Naive thymus-derived CD4-positive, alpha-beta T cell (primary cell): ENCODE measurements at regions not wholly inside any gene's neighbourhood (a gene's known extent, or its start where the extent isn't known, plus 50 kb on each side); places are given as distances from the start of the nearest gene placed in this dataset.
"Not testable (repeated sequence)": the region's sequence is repeated elsewhere in the genome, so short reads cannot be mapped to it uniquely, and the experiment has no call there.

Experiments
- ATAC-seq: fragments of 150-1000 bp; cut with Tn5 transposase; 2 replicates; pipeline ENCODE4 v1.10.0; 2021; ENCODE audit warnings: mild to moderate bottlenecking, moderate library complexity
- CTCF ChIA-PET: fragments of 350-600 bp; sonication (Branson Sonifier 250); formaldehyde crosslinking; loops from one replicate; lab custom pipeline; 2021; ENCODE audit warnings: antibody characterized with exemption; lab: Charles Lee
- POLR2A ChIA-PET: fragments of 350-600 bp; sonication (Branson Sonifier 250); formaldehyde crosslinking; loops from one replicate; lab custom pipeline; 2021; ENCODE audit warnings: antibody characterized with exemption, inconsistent platforms; lab: Charles Lee
- DNase-seq, 9 donors: peaks; one replicate each; pipeline versions ENCODE4 v3.0.0 to v3.0.0-alpha.2; 2020 to 2022; ENCODE audit warnings: mixed read lengths in 1 of 9
- H3K27ac ChIP-seq: one replicate; pipeline ENCODE4 v1.7.0; 2013; ENCODE audit warnings: mild to moderate bottlenecking, low read depth, low read length, moderate library complexity
- H3K27me3 ChIP-seq, 2 donors: one replicate each; pipeline ENCODE4 v1.7.0; 2013; ENCODE audit warnings: low read length in 2 of 2, mild to moderate bottlenecking in 2 of 2, moderate library complexity in 2 of 2; ENCODE audit not compliant: control insufficient read depth in 2 of 2, insufficient read depth in 2 of 2
- H3K36me3 ChIP-seq, 3 experiments: 1 replicate in 2 of 3; 2 replicates in 1 of 3; pipeline ENCODE4 v1.7.0; 2013; ENCODE audit warnings: low read length in 3 of 3, mild to moderate bottlenecking in 3 of 3, moderate library complexity in 1 of 3; ENCODE audit not compliant: insufficient read depth in 3 of 3, control insufficient read depth in 2 of 3
- H3K4me1 ChIP-seq, 2 donors: one replicate each; pipeline ENCODE4 v1.7.0; 2013; ENCODE audit warnings: low read length in 2 of 2, mild to moderate bottlenecking in 2 of 2, moderate library complexity in 1 of 2; ENCODE audit not compliant: control insufficient read depth in 2 of 2, insufficient read depth in 2 of 2
- H3K4me3 ChIP-seq: 2 replicates; pipeline ENCODE4 v1.7.0; 2013; ENCODE audit warnings: mild to moderate bottlenecking, low read length
- H3K9me3 ChIP-seq, 3 experiments: 1 replicate in 2 of 3; 2 replicates in 1 of 3; pipeline ENCODE4 v1.7.0; 2013; ENCODE audit warnings: low read length in 3 of 3; ENCODE audit not compliant: control insufficient read depth in 2 of 3
- H3K27ac Mint-ChIP-seq, 9 donors: one replicate each; pipeline ENCODE4 v1.8.0; 2020 to 2022; ENCODE audit warnings: mixed read lengths in 9 of 9, mild to moderate bottlenecking in 8 of 9, moderate library complexity in 5 of 9, inconsistent platforms in 2 of 9
- H3K27me3 Mint-ChIP-seq, 5 donors: one replicate each; pipeline ENCODE4 v1.8.0; 2021 to 2022; ENCODE audit warnings: mixed read lengths in 5 of 5, mild to moderate bottlenecking in 1 of 5
- H3K36me3 Mint-ChIP-seq, 5 donors: one replicate each; pipeline ENCODE4 v1.8.0; 2020 to 2022; ENCODE audit warnings: mixed read lengths in 5 of 5, mild to moderate bottlenecking in 3 of 5, inconsistent platforms in 1 of 5
- H3K4me1 Mint-ChIP-seq, 7 donors: one replicate each; pipeline ENCODE4 v1.8.0; 2020 to 2022; ENCODE audit warnings: mixed read lengths in 7 of 7, mild to moderate bottlenecking in 3 of 7, inconsistent platforms in 1 of 7
- H3K4me3 Mint-ChIP-seq, 10 donors: one replicate each; pipeline ENCODE4 v1.8.0; 2020 to 2022; ENCODE audit warnings: mild to moderate bottlenecking in 10 of 10, mixed read lengths in 10 of 10, moderate library complexity in 6 of 10, inconsistent platforms in 2 of 10
- H3K9me3 Mint-ChIP-seq, 11 donors: one replicate each; pipeline ENCODE4 v1.8.0; 2020 to 2022; ENCODE audit warnings: mixed read lengths in 11 of 11, mild to moderate bottlenecking in 4 of 11, inconsistent platforms in 1 of 11, moderate library complexity in 1 of 11
- intact Hi-C, 2 donors: fragments of 100-400 bp; cut with micrococcal nuclease; formaldehyde crosslinking; loops; one replicate each; pipeline ENCODE4 v1.15.1; 2023

GRCh38 chr3:180424305-180424704 lies 177.7 kb upstream of the TTC14 start:
- POLR2A ChIA-PET, H3K27ac ChIP-seq, intact Hi-C loops, H3K4me3 ChIP-seq, DNase-seq, ATAC-seq, H3K36me3 ChIP-seq, H3K4me3 Mint-ChIP-seq, H3K27me3 ChIP-seq, H3K36me3 Mint-ChIP-seq, H3K4me1 ChIP-seq, H3K27me3 Mint-ChIP-seq, CTCF ChIA-PET, H3K4me1 Mint-ChIP-seq, H3K27ac Mint-ChIP-seq, H3K9me3 ChIP-seq: not testable (repeated sequence)
- peaks cover 4 to 18% (median 9%) of the 10 kb centered on the region in 11 donors for H3K9me3 Mint-ChIP-seq

DNA sequence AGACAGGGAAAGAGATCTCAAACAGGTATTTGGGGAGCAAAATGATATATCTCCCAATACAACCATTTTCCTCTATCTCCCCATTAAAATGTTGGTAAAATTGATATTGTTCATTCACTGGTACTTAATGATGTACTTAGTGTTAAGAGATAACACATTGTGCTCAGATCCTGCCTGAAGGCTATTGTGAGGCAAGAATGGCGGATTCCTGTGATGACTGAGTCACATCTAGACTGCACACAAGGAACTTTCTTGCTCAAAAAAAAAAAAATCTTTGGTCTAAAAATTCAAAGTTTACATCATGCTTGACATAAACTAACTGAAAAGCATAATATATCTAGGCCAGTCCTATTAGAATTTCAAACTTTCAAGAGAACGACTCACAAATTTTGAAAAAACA lies 171.1 kb upstream of the TTC14 start:
- Mint-ChIP-seq H3K27me3 (no peaks in the 10 kb centered on the region), H3K36me3 (no peaks in the 10 kb centered on the region)
- no peak for ATAC-seq

GRCh38 chr3:180433152-180433551 lies 168.8 kb upstream of the TTC14 start:
- Mint-ChIP-seq H3K27ac (no peak overlapping the region), H3K36me3 (no peaks in the 10 kb centered on the region), H3K9me3 (peaks cover 2 to 28% (median 12%) of the 10 kb centered on the region in 11 donors), H3K27me3 (no peaks in the 10 kb centered on the region), H3K4me1 (no peaks in the 10 kb centered on the region), H3K4me3 (no peak overlapping the region)
- H3K9me3 ChIP-seq: no peaks in the 10 kb centered on the region
- no peaks in the 10 kb centered on the region for H3K27me3 ChIP-seq
- H3K27ac ChIP-seq: no peak overlapping the region
- no peak overlapping the region for H3K4me3 ChIP-seq
- no peaks in the 10 kb centered on the region for H3K36me3 ChIP-seq
- ChIA-PET POLR2A (no interaction called here), CTCF (no interaction called here)
- intact Hi-C loops: no loop called here
- DNase-seq (no peak), ATAC-seq (no peak)
- no peaks in the 10 kb centered on the region for H3K4me1 ChIP-seq

More for the DNA sequence above, 171.1 kb upstream of the TTC14 start:
- no peak overlapping the region for H3K27ac ChIP-seq
- intact Hi-C loops: no loop called here
- ChIA-PET CTCF (no interaction called here), POLR2A (no interaction called here)
- Mint-ChIP-seq H3K4me3 (no peak overlapping the region), H3K9me3 (peaks cover 2 to 22% (median 13%) of the 10 kb centered on the region in 11 donors), H3K4me1 (no peaks in the 10 kb centered on the region), H3K27ac (no peak overlapping the region)
- no peaks in the 10 kb centered on the region for H3K36me3 ChIP-seq
- no peak for DNase-seq
- H3K9me3 ChIP-seq: no peaks in the 10 kb centered on the region
- no peak overlapping the region for H3K4me3 ChIP-seq
- no peaks in the 10 kb centered on the region for H3K4me1 ChIP-seq
- H3K27me3 ChIP-seq: no peaks in the 10 kb centered on the region

GRCh38 chr3:180447136-180447535 lies 154.8 kb upstream of the TTC14 start:
- Histone ChIP-seq H3K4me3 (no peak overlapping the region), H3K4me1 (no peaks in the 10 kb centered on the region), H3K27ac (no peak overlapping the region), H3K9me3 (no peaks in the 10 kb centered on the region), H3K36me3 (no peaks in the 10 kb centered on the region), H3K27me3 (no peaks in the 10 kb centered on the region)
- ChIA-PET CTCF (no interaction called here), POLR2A (no interaction called here)
- intact Hi-C loops: no loop called here
- peaks cover 0 to 3% (median 0%) of the 10 kb centered on the region in 5 donors for H3K36me3 Mint-ChIP-seq
- no peaks in the 10 kb centered on the region for H3K27me3 Mint-ChIP-seq
- ATAC-seq (no peak), DNase-seq (no peak)
- no peaks in the 10 kb centered on the region for H3K4me1 Mint-ChIP-seq
- H3K4me3 Mint-ChIP-seq: no peak overlapping the region
- peaks cover 0 to 12% (median 6%) of the 10 kb centered on the region in 11 donors for H3K9me3 Mint-ChIP-seq
- no peak overlapping the region for H3K27ac Mint-ChIP-seq

DNA sequence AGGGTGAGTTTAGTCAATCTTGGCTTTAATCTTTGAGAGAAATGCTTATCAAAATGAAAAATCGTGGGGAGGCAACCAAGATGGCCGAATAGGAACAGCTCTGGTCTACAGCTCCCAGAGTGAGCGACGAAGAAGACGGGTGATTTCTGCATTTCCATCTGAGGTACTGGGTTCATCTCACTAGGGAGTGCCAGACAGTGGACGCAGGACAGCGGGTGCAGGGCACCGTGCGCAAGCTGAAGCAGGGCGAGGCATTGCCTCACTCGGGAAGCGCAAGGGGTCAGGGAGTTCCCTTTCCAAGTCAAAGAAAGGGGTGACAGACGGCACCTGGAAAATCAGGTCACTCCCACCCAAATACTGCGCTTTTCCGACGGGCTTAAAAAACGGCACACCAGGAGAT lies 153.6 kb upstream of the TTC14 start:
- POLR2A ChIA-PET, H3K36me3 Mint-ChIP-seq, H3K27me3 ChIP-seq, ATAC-seq, H3K4me1 Mint-ChIP-seq, H3K4me3 ChIP-seq, H3K4me3 Mint-ChIP-seq, DNase-seq, H3K27ac ChIP-seq, intact Hi-C loops, H3K27ac Mint-ChIP-seq, H3K9me3 ChIP-seq, H3K27me3 Mint-ChIP-seq, CTCF ChIA-PET, H3K36me3 ChIP-seq, H3K4me1 ChIP-seq: not testable (repeated sequence)
- peaks cover 0 to 15% (median 6%) of the 10 kb centered on the region in 11 donors for H3K9me3 Mint-ChIP-seq

GRCh38 chr3:180457225-180457624 lies 144.7 kb upstream of the TTC14 start:
- H3K27ac Mint-ChIP-seq: no peak overlapping the region
- Histone ChIP-seq H3K27ac (no peak overlapping the region), H3K4me1 (no peaks in the 10 kb centered on the region), H3K4me3 (no peak overlapping the region), H3K36me3 (no peaks in the 10 kb centered on the region), H3K27me3 (no peaks in the 10 kb centered on the region), H3K9me3 (no peaks in the 10 kb centered on the region)
- no peaks in the 10 kb centered on the region for H3K36me3 Mint-ChIP-seq
- H3K27me3 Mint-ChIP-seq: no peaks in the 10 kb centered on the region
- POLR2A ChIA-PET: interaction anchor here (0.6 kb wide), 1 partner anchor 99 kb away, joined by 3 read pairs; no protein-coding TSS in a partner anchor
- ATAC-seq (no peak), DNase-seq (no peak)
- CTCF ChIA-PET: interaction anchor here (0.5 kb wide), 1 partner anchor 37 kb away, joined by 4 read pairs; no protein-coding TSS in a partner anchor
- H3K9me3 Mint-ChIP-seq: peaks cover 0 to 12% (median 2%) of the 10 kb centered on the region in 11 donors
- H3K4me1 Mint-ChIP-seq: no peaks in the 10 kb centered on the region
- no peak overlapping the region for H3K4me3 Mint-ChIP-seq
- intact Hi-C loops: no loop called here

- ATAC-seq: no peak
- Mint-ChIP-seq H3K27ac (no peak overlapping the region), H3K9me3 (peaks cover 0 to 11% (median 3%) of the 10 kb centered on the region in 11 donors), H3K4me1 (no peaks in the 10 kb centered on the region), H3K4me3 (no peak overlapping the region), H3K27me3 (peaks cover 0 to 5% (median 0%) of the 10 kb centered on the region in 5 donors), H3K36me3 (no peaks in the 10 kb centered on the region)
- CTCF ChIA-PET: no interaction called here
- no peak overlapping the region for H3K4me3 ChIP-seq
- DNase-seq: no peak
- POLR2A ChIA-PET: no interaction called here
- H3K9me3 ChIP-seq: no peaks in the 10 kb centered on the region
- no peak overlapping the region for H3K27ac ChIP-seq
- no peaks in the 10 kb centered on the region for H3K27me3 ChIP-seq
- no peaks in the 10 kb centered on the region for H3K36me3 ChIP-seq
- intact Hi-C loops: no loop called here
- H3K4me1 ChIP-seq: no peaks in the 10 kb centered on the region
These were observed 135.5 kb upstream of the TTC14 start for GRCh38 chr3:180466401-180467011.
